Esophagus (tissue), 2 donors: ENCODE measurements at regions not wholly inside any gene's neighbourhood (a gene's known extent, or its start where the extent isn't known, plus 50 kb on each side); places are given as distances from the start of the nearest gene placed in this dataset.
"Not testable (repeated sequence)": the region's sequence is repeated elsewhere in the genome, so short reads cannot be mapped to it uniquely, and the experiment has no call there.

Source experiments
- H3K27ac ChIP-seq, 2 donors: one replicate each; pipeline ENCODE4 v1.5.1; 2013; ENCODE audit warnings: low read depth in 2 of 2, mild to moderate bottlenecking in 2 of 2, inconsistent platforms in 1 of 2, low read length in 1 of 2, moderate library complexity in 1 of 2
- H3K27me3 ChIP-seq, 2 donors: one replicate each; pipeline ENCODE4 v1.6.1; 2013; ENCODE audit warnings: low read length in 2 of 2, control low read depth in 1 of 2, mild to moderate bottlenecking in 1 of 2; ENCODE audit not compliant: insufficient read depth in 2 of 2, control insufficient read depth in 1 of 2
- H3K36me3 ChIP-seq, 2 donors: one replicate each; pipeline ENCODE4 v1.6.1; 2013; ENCODE audit warnings: low read length in 1 of 2; ENCODE audit not compliant: control insufficient read depth in 2 of 2, insufficient read depth in 2 of 2
- H3K4me1 ChIP-seq, 2 donors: one replicate each; pipeline ENCODE4 v1.6.1; 2013; ENCODE audit warnings: low read length in 1 of 2; ENCODE audit not compliant: control insufficient read depth in 2 of 2, insufficient read depth in 2 of 2
- H3K4me3 ChIP-seq, 2 donors: one replicate each; pipeline ENCODE4 v1.5.1; 2013; ENCODE audit warnings: low read length in 2 of 2, mild to moderate bottlenecking in 2 of 2, low read depth in 1 of 2, moderate library complexity in 1 of 2
- H3K9me3 ChIP-seq, 2 donors: one replicate each; pipeline ENCODE4 v1.6.1; 2013; ENCODE audit warnings: mild to moderate bottlenecking in 2 of 2, low read depth in 1 of 2, low read length in 1 of 2, moderate library complexity in 1 of 2; ENCODE audit not compliant: control insufficient read depth in 2 of 2, insufficient read depth in 1 of 2
- WGBS, 2 donors: extraction: QIAGEN DNeasy Blood & Tissue Kit; methylation state at CpG; one replicate each; pipeline ENCODE4 v1.1.7; 2013; 5-methylcytosine and 5-hydroxymethylcytosine counted together
- donor health status: healthy with polysubstance abuse.
- donor health status: Bipolar disorder and iron deficiency.

GRCh38 chr5:56409331-56410190, 176.4 kb upstream of the ANKRD55 start:
- Histone ChIP-seq H3K27ac (no peak overlapping the region), H3K27me3 (no peaks in the 10 kb centered on the region), H3K9me3 (no peaks in the 10 kb centered on the region), H3K36me3 (no peaks in the 10 kb centered on the region), H3K4me1 (no peaks in the 10 kb centered on the region), H3K4me3 (no peak overlapping the region)
- WGBS, 2 donors, result 49 to 55% methylated on average over 13 of the region's 13 CpGs

- Histone ChIP-seq H3K36me3 (no peaks in the 10 kb centered on the region), H3K4me3 (no peak overlapping the region), H3K27ac (no peak overlapping the region), H3K27me3 (no peaks in the 10 kb centered on the region), H3K4me1 (no peaks in the 10 kb centered on the region), H3K9me3 (no peaks in the 10 kb centered on the region)
- whole genome bisulfite sequencing, 2 donors, result 81 to 87% methylated on average over 2 of the region's 2 CpGs
These were observed 173.7 kb upstream of the ANKRD55 start for GRCh38 chr5:56406838-56407237.

GRCh38 chr5:56406221-56406620, 173.1 kb upstream of the ANKRD55 start:
- Histone ChIP-seq H3K27me3 (no peaks in the 10 kb centered on the region), H3K36me3 (no peaks in the 10 kb centered on the region), H3K4me1 (no peaks in the 10 kb centered on the region), H3K27ac (no peak overlapping the region), H3K4me3 (no peak overlapping the region), H3K9me3 (no peaks in the 10 kb centered on the region)
- WGBS, 2 donors, result 63 to 75% methylated on average over 1 of the region's 1 CpG

GRCh38 chr5:56405116-56405908, 172.2 kb upstream of the ANKRD55 start:
- 60 to 75% methylated on average over 4 of the region's 4 CpGs for WGBS, 2 donors
- H3K4me1 ChIP-seq, result no peaks in the 10 kb centered on the region
- H3K36me3 ChIP-seq, result no peaks in the 10 kb centered on the region
- H3K27me3 ChIP-seq, result no peaks in the 10 kb centered on the region
- H3K4me3 ChIP-seq, result no peak overlapping the region
- no peak overlapping the region for H3K27ac ChIP-seq
- no peaks in the 10 kb centered on the region for H3K9me3 ChIP-seq

GRCh38 chr5:56402266-56403220, 169.4 kb upstream of the ANKRD55 start:
- Histone ChIP-seq H3K36me3 (no peaks in the 10 kb centered on the region), H3K27me3 (no peaks in the 10 kb centered on the region), H3K27ac (no peak overlapping the region), H3K9me3 (no peaks in the 10 kb centered on the region), H3K4me1 (no peaks in the 10 kb centered on the region), H3K4me3 (no peak overlapping the region)
- 67 to 70% methylated on average over 7 of the region's 7 CpGs for WGBS, 2 donors

GRCh38 chr5:56397796-56398195, 164.7 kb upstream of the ANKRD55 start:
- 98% methylated on average over 23 to 24 of the region's 24 CpGs for WGBS, 2 donors
- not testable (repeated sequence) for H3K9me3 ChIP-seq

GRCh38 chr5:56396634-56397033, 163.5 kb upstream of the ANKRD55 start:
- no peaks in the 10 kb centered on the region for H3K4me1 ChIP-seq

More at GRCh38 chr5:56397796-56398195, 164.7 kb upstream of the ANKRD55 start:
- not testable (repeated sequence) for H3K27ac ChIP-seq, H3K36me3 ChIP-seq, H3K4me3 ChIP-seq, H3K27me3 ChIP-seq, H3K4me1 ChIP-seq

GRCh38 chr5:56389261-56389660, 156.1 kb upstream of the ANKRD55 start:
- Histone ChIP-seq H3K4me1 (no peaks in the 10 kb centered on the region), H3K4me3 (no peak overlapping the region), H3K36me3 (no peaks in the 10 kb centered on the region), H3K27me3 (no peaks in the 10 kb centered on the region), H3K9me3 (no peaks in the 10 kb centered on the region), H3K27ac (no peak overlapping the region)
- WGBS, 2 donors, result 90 to 93% methylated on average over 2 of the region's 2 CpGs

More at GRCh38 chr5:56396634-56397033, 163.5 kb upstream of the ANKRD55 start:
- Histone ChIP-seq H3K4me3 (no peak overlapping the region), H3K36me3 (no peaks in the 10 kb centered on the region), H3K27me3 (no peaks in the 10 kb centered on the region), H3K27ac (no peak overlapping the region), H3K9me3 (no peaks in the 10 kb centered on the region)
